Karpas-422 (cell line): ENCODE measurements at regions not wholly inside any gene's neighbourhood (a gene's known extent, or its start where the extent isn't known, plus 50 kb on each side); places are given as distances from the start of the nearest gene placed in this dataset.
"Not testable (repeated sequence)": the region's sequence is repeated elsewhere in the genome, so short reads cannot be mapped to it uniquely, and the experiment has no call there.

ENCODE experiments used
- DNase-seq: peaks from one replicate; pipeline ENCODE4 v3.0.0-alpha.2; 2015
- H2AFZ ChIP-seq: fragments of 200-600 bp; sonication (generic); 2 replicates; pipeline ENCODE4 v1.6.1; 2014; ENCODE audit warnings: antibody characterized with exemption, low read length, mixed read lengths
- H3K27ac ChIP-seq: fragments of 200-600 bp; sonication (generic); 2 replicates; pipeline ENCODE4 v1.5.1; 2014; ENCODE audit warnings: mild to moderate bottlenecking, low read length, moderate library complexity
- H3K27me3 ChIP-seq: fragments of 200-600 bp; sonication (generic); 2 replicates; pipeline ENCODE4 v1.6.1; 2014; ENCODE audit warnings: low read length, mixed read lengths
- H3K36me3 ChIP-seq: fragments of 200-600 bp; sonication (generic); 2 replicates; pipeline ENCODE4 v1.6.1; 2014; ENCODE audit warnings: low read length, mixed read lengths; ENCODE audit not compliant: insufficient read depth
- H3K4me1 ChIP-seq: fragments of 200-600 bp; sonication (generic); 2 replicates; pipeline ENCODE4 v1.6.1; 2014; ENCODE audit warnings: mild to moderate bottlenecking, low read length, mixed read lengths
- H3K4me2 ChIP-seq: fragments of 200-600 bp; sonication (generic); 2 replicates; pipeline ENCODE4 v1.6.1; 2014; ENCODE audit warnings: low read length, low read depth, mild to moderate bottlenecking; ENCODE audit not compliant: poor library complexity, severe bottlenecking
- H3K4me3 ChIP-seq: fragments of 200-600 bp; sonication (generic); 2 replicates; pipeline ENCODE4 v1.5.1; 2014; ENCODE audit warnings: mild to moderate bottlenecking, antibody characterized with exemption, low read length, mixed read lengths
- H3K79me2 ChIP-seq: fragments of 200-600 bp; sonication (generic); 2 replicates; pipeline ENCODE4 v1.6.1; 2014; ENCODE audit warnings: mild to moderate bottlenecking, low read length, mixed read lengths
- H3K9ac ChIP-seq: fragments of 200-600 bp; sonication (generic); 2 replicates; pipeline ENCODE4 v1.6.0; 2014; ENCODE audit warnings: low read length
- H3K9me2 ChIP-seq: fragments of 200-600 bp; sonication (generic), shearing (Covaris generic); replicated peaks from 2 replicates; pipeline ENCODE4 v1.6.0; 2014; ENCODE audit warnings: mild to moderate bottlenecking, low read length, moderate library complexity; ENCODE audit not compliant: insufficient read depth
- H3K9me3 ChIP-seq: fragments of 300-700, 200-600 bp; sonication (generic); 2 replicates; pipeline ENCODE4 v1.6.1; 2014; ENCODE audit warnings: low read length, mixed read lengths
- H4K20me1 ChIP-seq: fragments of 200-600 bp; sonication (generic); 2 replicates; pipeline ENCODE4 v1.6.1; 2014; ENCODE audit warnings: mild to moderate bottlenecking, antibody characterized with exemption, low read length, low read depth; ENCODE audit not compliant: insufficient read depth

DNA sequence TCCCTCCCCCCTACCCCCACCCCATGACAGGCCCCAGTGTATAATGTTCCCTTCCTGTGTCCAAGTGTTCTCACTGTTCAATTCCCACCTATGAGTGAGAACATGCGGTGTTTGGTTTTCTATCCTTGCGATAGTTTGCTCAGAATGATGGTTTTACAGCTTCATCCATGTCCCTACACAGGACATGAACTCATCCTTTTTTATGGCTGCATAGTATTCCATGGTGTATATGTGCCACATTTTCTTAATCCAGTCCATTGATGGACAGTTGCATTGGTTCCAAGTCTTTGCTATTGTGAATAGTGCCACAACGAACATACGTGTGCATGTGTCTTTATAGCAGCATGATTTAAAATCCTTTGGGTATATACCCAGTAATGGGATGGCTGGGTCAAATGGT, 165.6 kb upstream of the TMEM45B start:
- not testable (repeated sequence) for H3K4me3 ChIP-seq, H3K36me3 ChIP-seq, H3K27me3 ChIP-seq, H3K9ac ChIP-seq, DNase-seq, H3K79me2 ChIP-seq, H3K4me1 ChIP-seq, H3K9me3 ChIP-seq, H4K20me1 ChIP-seq, H3K9me2 ChIP-seq, H3K4me2 ChIP-seq, H3K27ac ChIP-seq, H2AFZ ChIP-seq

- Histone ChIP-seq H3K4me1 (no peaks in the 10 kb centered on the region), H4K20me1 (no peaks in the 10 kb centered on the region), H3K79me2 (no peaks in the 10 kb centered on the region), H2AFZ (no peak overlapping the region), H3K27me3 (no peaks in the 10 kb centered on the region), H3K4me2 (no peak overlapping the region), H3K27ac (no peak overlapping the region), H3K9me3 (no peaks in the 10 kb centered on the region), H3K9ac (no peak overlapping the region), H3K9me2 (no peaks in the 10 kb centered on the region), H3K36me3 (no peaks in the 10 kb centered on the region), H3K4me3 (no peak overlapping the region)
- no peak for DNase-seq
Measured at GRCh38 chr11:129652835-129653234, 162.8 kb upstream of the TMEM45B start.

GRCh38 chr11:129655247-129655832, 160.3 kb upstream of the TMEM45B start:
- H3K9me2 ChIP-seq = no peaks in the 10 kb centered on the region
- no peak overlapping the region for H3K27ac ChIP-seq
- no peak overlapping the region for H3K9ac ChIP-seq

GRCh38 chr11:129657866-129658525, 157.7 kb upstream of the TMEM45B start:
- Histone ChIP-seq H3K9me2 (no peaks in the 10 kb centered on the region), H2AFZ (no peak overlapping the region), H4K20me1 (no peaks in the 10 kb centered on the region), H3K4me3 (no peak overlapping the region), H3K27me3 (no peaks in the 10 kb centered on the region), H3K79me2 (no peaks in the 10 kb centered on the region), H3K9me3 (no peaks in the 10 kb centered on the region), H3K36me3 (no peaks in the 10 kb centered on the region), H3K4me2 (no peak overlapping the region), H3K4me1 (no peaks in the 10 kb centered on the region), H3K9ac (no peak overlapping the region), H3K27ac (no peak overlapping the region)
- DNase-seq = no peak

More at GRCh38 chr11:129655247-129655832, 160.3 kb upstream of the TMEM45B start:
- H3K36me3 ChIP-seq = no peaks in the 10 kb centered on the region
- H3K9me3 ChIP-seq = no peaks in the 10 kb centered on the region
- H4K20me1 ChIP-seq = no peaks in the 10 kb centered on the region
- H3K4me2 ChIP-seq = no peak overlapping the region
- H3K4me1 ChIP-seq = no peaks in the 10 kb centered on the region
- H3K4me3 ChIP-seq = no peak overlapping the region
- no peak overlapping the region for H2AFZ ChIP-seq
- no peak for DNase-seq
- no peaks in the 10 kb centered on the region for H3K79me2 ChIP-seq
- H3K27me3 ChIP-seq = no peaks in the 10 kb centered on the region

DNA sequence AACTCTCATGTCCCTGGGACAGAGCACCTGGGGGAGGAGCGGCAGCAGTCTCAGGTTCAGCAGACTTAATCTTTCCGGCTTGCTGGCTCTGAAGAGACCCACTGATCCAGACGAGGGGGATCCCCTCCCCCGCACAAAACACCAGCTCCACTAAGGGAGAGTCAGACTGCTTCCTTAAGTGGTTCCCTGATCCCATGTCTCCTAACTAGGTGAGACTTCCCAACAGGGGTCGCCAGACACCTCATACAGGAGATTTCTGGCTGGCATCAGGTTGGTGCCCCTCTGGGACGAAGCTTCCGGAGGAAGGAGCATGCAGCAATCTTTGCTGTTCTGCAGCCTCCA, 157.2 kb upstream of the TMEM45B start:
- H3K36me3 ChIP-seq = no peaks in the 10 kb centered on the region
- no peak overlapping the region for H2AFZ ChIP-seq
- H3K27me3 ChIP-seq = no peaks in the 10 kb centered on the region
- no peaks in the 10 kb centered on the region for H3K79me2 ChIP-seq
- H3K4me2 ChIP-seq = no peak overlapping the region
- H4K20me1 ChIP-seq = no peaks in the 10 kb centered on the region
- DNase-seq = no peak
- no peaks in the 10 kb centered on the region for H3K9me3 ChIP-seq
- no peak overlapping the region for H3K4me3 ChIP-seq
- no peak overlapping the region for H3K9ac ChIP-seq
- H3K27ac ChIP-seq = no peak overlapping the region
- no peaks in the 10 kb centered on the region for H3K9me2 ChIP-seq
- no peaks in the 10 kb centered on the region for H3K4me1 ChIP-seq

GRCh38 chr11:129680907-129681306, 134.7 kb upstream of the TMEM45B start:
- H3K4me2 ChIP-seq = no peak overlapping the region
- H3K9me2 ChIP-seq = no peaks in the 10 kb centered on the region
- no peaks in the 10 kb centered on the region for H3K36me3 ChIP-seq
- H3K27me3 ChIP-seq = no peaks in the 10 kb centered on the region
- H3K9ac ChIP-seq = no peak overlapping the region
- H3K4me3 ChIP-seq = no peak overlapping the region
- H3K4me1 ChIP-seq = no peaks in the 10 kb centered on the region
- H3K9me3 ChIP-seq = no peaks in the 10 kb centered on the region
- no peak overlapping the region for H2AFZ ChIP-seq
- no peaks in the 10 kb centered on the region for H3K79me2 ChIP-seq
- no peak overlapping the region for H3K27ac ChIP-seq
- no peaks in the 10 kb centered on the region for H4K20me1 ChIP-seq
- DNase-seq = no peak

- Histone ChIP-seq H4K20me1 (no peaks in the 10 kb centered on the region), H3K9me2 (no peaks in the 10 kb centered on the region), H3K27ac (no peak overlapping the region), H3K4me2 (no peak overlapping the region), H3K4me1 (no peaks in the 10 kb centered on the region), H3K79me2 (no peaks in the 10 kb centered on the region), H3K9ac (no peak overlapping the region), H3K27me3 (no peaks in the 10 kb centered on the region), H2AFZ (no peak overlapping the region), H3K4me3 (no peak overlapping the region), H3K9me3 (no peaks in the 10 kb centered on the region), H3K36me3 (no peaks in the 10 kb centered on the region)
- no peak for DNase-seq
Measured at GRCh38 chr11:129681344-129682114, 134.1 kb upstream of the TMEM45B start.

DNA sequence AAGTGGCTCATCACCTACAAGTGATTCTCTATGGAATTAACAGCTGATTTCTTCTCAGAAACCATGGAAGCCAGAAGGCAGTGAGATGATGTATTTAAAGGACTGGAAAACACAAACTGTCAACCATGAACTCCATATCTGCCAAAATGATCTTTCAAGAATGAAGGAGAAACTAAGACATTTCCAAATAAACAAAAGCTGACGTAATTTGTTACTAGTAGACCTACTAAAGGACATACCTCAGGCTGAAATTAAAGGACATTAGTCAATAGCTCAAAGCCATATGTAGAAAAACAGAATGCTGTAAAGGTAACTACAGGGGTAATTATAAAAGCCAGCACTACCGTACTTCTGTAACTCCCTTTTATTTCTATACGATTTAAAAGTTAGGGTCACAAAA, 129.4 kb upstream of the TMEM45B start:
- Histone ChIP-seq H3K4me3 (no peak overlapping the region), H3K36me3 (no peaks in the 10 kb centered on the region), H3K9ac (no peak overlapping the region), H3K4me2 (no peak overlapping the region), H2AFZ (no peak overlapping the region), H3K27ac (no peak overlapping the region), H3K4me1 (no peaks in the 10 kb centered on the region), H3K79me2 (no peaks in the 10 kb centered on the region), H4K20me1 (no peaks in the 10 kb centered on the region), H3K27me3 (no peaks in the 10 kb centered on the region), H3K9me3 (no peaks in the 10 kb centered on the region), H3K9me2 (no peaks in the 10 kb centered on the region)
- no peak for DNase-seq
